B cell (primary cell): ENCODE measurements at regions not wholly inside any gene's neighbourhood (a gene's known extent, or its start where the extent isn't known, plus 50 kb on each side); places are given as distances from the start of the nearest gene placed in this dataset.

Source experiments
- ATAC-seq: fragments of 200-7000 bp; cut with Tn5 transposase; one replicate; pipeline ENCODE4 v1.10.0; 2021; ENCODE audit warnings: low read depth, mild to moderate bottlenecking, moderate number of reproducible peaks, moderate library complexity
- CTCF ChIA-PET: fragments of 350-600 bp; sonication (Branson Sonifier 250); formaldehyde crosslinking; loops from one replicate; lab custom pipeline; 2021; ENCODE audit warnings: antibody characterized with exemption, inconsistent platforms; lab: Charles Lee
- POLR2A ChIA-PET: fragments of 350-600 bp; sonication (Branson Sonifier 250); formaldehyde crosslinking; loops from one replicate; lab custom pipeline; 2021; ENCODE audit warnings: antibody characterized with exemption; lab: Charles Lee
- DNase-seq: peaks from one replicate; pipeline ENCODE4 v3.0.0; 2013
- H2AFZ ChIP-seq: 2 replicates; pipeline ENCODE4 v1.6.1; 2012; ENCODE audit warnings: mild to moderate bottlenecking, low read depth, low read length; ENCODE audit not compliant: insufficient read depth, poor library complexity, severe bottlenecking
- H3K27ac ChIP-seq, 2 donors: 1 replicate in 1 of 2; 2 replicates in 1 of 2; pipeline ENCODE4 v1.5.1; 2012 to 2013; ENCODE audit warnings: low read length in 2 of 2, mild to moderate bottlenecking in 2 of 2, moderate library complexity in 1 of 2
- H3K27me3 ChIP-seq, 4 experiments: fragments of 200-600 bp in 1 of 4; sonication (generic) in 1 of 4; replicated peaks in 1 of 4; 1 replicate in 2 of 4; 2 replicates in 2 of 4; pipeline versions ENCODE4 v1.6.1 to v1.7.0; 2013 to 2016; ENCODE audit warnings: low read length in 3 of 4, mild to moderate bottlenecking in 2 of 4, mixed read lengths in 1 of 4, moderate library complexity in 1 of 4; ENCODE audit not compliant: insufficient read depth in 4 of 4, control insufficient read depth in 3 of 4; ENCODE audit errors: control extremely low read depth in 1 of 4
- H3K36me3 ChIP-seq, 2 experiments: replicated peaks in 1 of 2; 1 replicate in 1 of 2; 2 replicates in 1 of 2; pipeline versions ENCODE4 v1.6.1 to v1.7.1; 2013; ENCODE audit warnings: low read length in 1 of 2; ENCODE audit not compliant: insufficient read depth in 2 of 2, control insufficient read depth in 1 of 2; ENCODE audit errors: control extremely low read depth in 1 of 2, extremely low read depth in 1 of 2
- H3K4me1 ChIP-seq, 2 donors: fragments of 200-600 bp in 1 of 2; sonication (generic) in 1 of 2; 1 replicate in 1 of 2; 2 replicates in 1 of 2; pipeline versions ENCODE4 v1.5.1 to v1.6.1; 2013 to 2017; ENCODE audit warnings: low read length in 2 of 2; ENCODE audit not compliant: control insufficient read depth in 2 of 2, insufficient read depth in 2 of 2
- H3K4me2 ChIP-seq: replicated peaks from 2 replicates; pipeline ENCODE3; 2012; ENCODE audit warnings: mild to moderate bottlenecking, low read depth, low read length; ENCODE audit not compliant: poor library complexity, severe bottlenecking
- H3K4me3 ChIP-seq, 5 experiments: fragments of 200-600 bp in 1 of 5; sonication (generic) in 1 of 5; 1 replicate in 3 of 5; 2 replicates in 2 of 5; pipeline versions ENCODE4 v1.5.1 to v1.7.0; 2011 to 2016; ENCODE audit warnings: low read length in 4 of 5, mild to moderate bottlenecking in 4 of 5, low read depth in 2 of 5, control low read depth in 1 of 5, moderate library complexity in 1 of 5; ENCODE audit not compliant: insufficient read depth in 1 of 5; ENCODE audit errors: control extremely low read depth in 1 of 5, extremely low read depth in 1 of 5
- H3K79me2 ChIP-seq: fragments of 200-600 bp; sonication (generic); one replicate; pipeline ENCODE4 v1.6.0; 2016; ENCODE audit warnings: low read length; ENCODE audit not compliant: control insufficient read depth, insufficient read depth
- H3K9ac ChIP-seq: fragments of 200-600 bp; sonication (generic); 2 replicates; pipeline ENCODE4 v1.6.1; 2017; ENCODE audit warnings: mild to moderate bottlenecking, low read length, moderate library complexity
- H3K9me3 ChIP-seq, 3 donors: one replicate each; pipeline versions ENCODE4 v1.6.1 to v1.7.1; 2013; ENCODE audit warnings: low read length in 2 of 3; ENCODE audit not compliant: control insufficient read depth in 2 of 3, insufficient read depth in 1 of 3; ENCODE audit errors: control extremely low read depth in 1 of 3
- H4K20me1 ChIP-seq: 2 replicates; pipeline ENCODE4 v1.6.0; 2012; ENCODE audit warnings: mild to moderate bottlenecking, low read length; ENCODE audit not compliant: insufficient read depth, control insufficient read depth, poor library complexity, severe bottlenecking
- H3K27ac Mint-ChIP-seq: one replicate; pipeline ENCODE4 v1.8.0; 2021; ENCODE audit warnings: mixed read lengths
- H3K27me3 Mint-ChIP-seq: one replicate; pipeline ENCODE4 v1.8.0; 2021; ENCODE audit warnings: mixed read lengths
- H3K4me1 Mint-ChIP-seq: one replicate; pipeline ENCODE4 v1.8.0; 2021; ENCODE audit warnings: mixed read lengths
- H3K4me3 Mint-ChIP-seq: one replicate; pipeline ENCODE4 v1.8.0; 2021; ENCODE audit warnings: mixed read lengths
- H3K9me3 Mint-ChIP-seq: one replicate; pipeline ENCODE4 v1.8.0; 2022; ENCODE audit warnings: mixed read lengths; ENCODE audit not compliant: insufficient read depth
- CTCF ChIP-seq: fragments of 200-600 bp; IDR thresholded peaks from one replicate; pipeline ENCODE4 v1.8.0; 2022; ENCODE audit warnings: antibody characterized with exemption, mild to moderate bottlenecking
- EZH2 ChIP-seq: IDR thresholded peaks from 2 replicates; pipeline ENCODE4 v1.6.1; 2012; ENCODE audit warnings: borderline replicate concordance, low read depth, mild to moderate bottlenecking, moderate library complexity, low read length; ENCODE audit not compliant: insufficient read depth, poor library complexity, severe bottlenecking
- WGBS: methylation state at CpG from one replicate; pipeline ENCODE4 v1.1.5; 2013; ENCODE audit warnings: missing lambda C conversion rate; ENCODE audit not compliant: insufficient coverage; 5-methylcytosine and 5-hydroxymethylcytosine counted together
- intact Hi-C: fragments of 100-400 bp; cut with micrococcal nuclease; formaldehyde crosslinking; loops from one replicate; pipeline ENCODE4 v1.10.0; 2022

- Mint-ChIP-seq H3K27me3 (peaks cover 3% of the 10 kb centered on the region), H3K4me3 (no peak overlapping the region), H3K9me3 (no peaks in the 10 kb centered on the region), H3K4me1 (no peaks in the 10 kb centered on the region), H3K27ac (no peak overlapping the region)
- no peaks in the 10 kb centered on the region for H3K79me2 ChIP-seq
- no CpG with 5 or more reads among the region's 1 CpG for WGBS
- H3K4me2 ChIP-seq = no peak overlapping the region
- no peaks in the 10 kb centered on the region for H3K4me1 ChIP-seq
- DNase-seq (no peak), ATAC-seq (no peak)
- H4K20me1 ChIP-seq = no peaks in the 10 kb centered on the region
- H3K9ac ChIP-seq = no peak overlapping the region
- no peaks in the 10 kb centered on the region for H3K36me3 ChIP-seq
- ChIA-PET CTCF (no interaction called here), POLR2A (no interaction called here)
- no peaks in the 10 kb centered on the region for H3K9me3 ChIP-seq
- no peaks in the 10 kb centered on the region for H3K27me3 ChIP-seq
- intact Hi-C loops = no loop called here
- no peak overlapping the region for H2AFZ ChIP-seq
- H3K27ac ChIP-seq = no peak overlapping the region
- H3K4me3 ChIP-seq = no peak overlapping the region
- TF ChIP-seq EZH2 = no peak
- TF ChIP-seq CTCF = no peak
These were observed 195.0 kb upstream of the NRIP1 start for GRCh38 chr21:15259824-15260223.

- CTCF ChIA-PET = no interaction called here
- TF ChIP-seq EZH2 (no peak), CTCF (no peak)
These were observed 195.8 kb upstream of the NRIP1 start for GRCh38 chr21:15260604-15261003.

More at GRCh38 chr21:15260604-15261003, 195.8 kb upstream of the NRIP1 start:
- Histone ChIP-seq H3K27ac (no peak overlapping the region), H3K27me3 (no peaks in the 10 kb centered on the region), H3K4me3 (no peak overlapping the region), H3K79me2 (no peaks in the 10 kb centered on the region), H3K4me2 (no peak overlapping the region), H3K9me3 (no peaks in the 10 kb centered on the region), H2AFZ (no peak overlapping the region), H3K4me1 (no peaks in the 10 kb centered on the region), H3K36me3 (no peaks in the 10 kb centered on the region), H3K9ac (no peak overlapping the region), H4K20me1 (no peaks in the 10 kb centered on the region)
- Mint-ChIP-seq H3K27me3 (peaks cover 7% of the 10 kb centered on the region), H3K4me3 (no peak overlapping the region), H3K4me1 (no peaks in the 10 kb centered on the region), H3K27ac (no peak overlapping the region), H3K9me3 (no peaks in the 10 kb centered on the region)
- no CpG with 5 or more reads among the region's 4 CpGs for WGBS
- ATAC-seq (no peak), DNase-seq (no peak)
- intact Hi-C loops = no loop called here
- POLR2A ChIA-PET = no interaction called here
